ENCODE measurements at regions not wholly inside any gene's neighbourhood (a gene's known extent, or its start where the extent isn't known, plus 50 kb on each side); places are given as distances from the start of the nearest gene placed in this dataset.

- TF ChIP-seq CTCF (IDR thresholded peaks at IDR 0.05; ENCODE audit: insufficient read depth, missing control alignments), result no peak
- no peak for FAIRE-seq
Measured at GRCh38 chr3:187447737-187448136, 79.6 kb downstream of the RTP4 start.

GRCh38 chr3:187445356-187445755 is 77.2 kb downstream of the RTP4 start:
- FAIRE-seq, result no peak
- TF ChIP-seq CTCF (IDR thresholded peaks at IDR 0.05; ENCODE audit: insufficient read depth, missing control alignments), result no peak
- DNase-seq (ENCODE audit: insufficient read length, low spot score), result no peak

More at GRCh38 chr3:187447737-187448136, 79.6 kb downstream of the RTP4 start:
- DNase-seq (ENCODE audit: insufficient read length, low spot score), result no peak

DNA sequence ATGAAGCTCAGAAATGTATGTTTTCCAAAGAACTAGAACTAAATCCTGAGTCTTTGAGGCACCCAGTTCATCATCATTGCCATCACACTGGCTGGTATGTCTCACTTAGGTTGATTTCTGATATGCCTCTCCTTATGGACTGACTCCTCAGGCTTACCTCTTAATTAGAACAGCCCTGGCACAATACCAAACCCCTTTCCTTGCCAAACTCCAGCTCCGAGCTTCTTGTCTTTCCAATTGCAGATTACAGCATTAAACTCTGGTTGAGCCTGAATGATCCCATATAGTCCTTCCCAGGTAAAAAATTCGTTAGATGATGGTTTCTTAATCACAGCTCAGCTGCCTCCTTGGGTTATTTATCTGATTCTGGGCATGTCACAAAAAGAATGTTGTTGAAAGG is 66.3 kb downstream of the RTP4 start:
- no peak for FAIRE-seq

DNA sequence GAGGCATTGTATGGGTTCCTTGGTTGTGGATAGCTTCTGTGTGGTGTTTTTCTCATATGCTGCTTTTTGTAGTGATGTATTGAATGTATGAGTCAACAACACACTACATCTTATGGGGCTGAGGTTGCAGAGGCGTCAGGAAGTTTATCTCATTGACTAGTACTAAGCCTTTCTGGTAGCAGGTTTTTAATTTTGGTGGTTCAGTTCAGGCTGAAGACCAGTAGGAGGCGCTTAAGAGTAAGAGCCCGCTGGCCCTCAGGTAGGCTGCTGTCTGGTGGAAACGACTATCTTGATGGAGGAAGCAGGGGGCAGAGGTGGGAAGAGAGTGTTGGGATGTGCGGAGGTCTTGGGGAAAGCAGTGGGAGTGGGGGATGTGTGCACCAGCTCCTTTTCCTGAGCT is 62.4 kb downstream of the RTP4 start:
- no peak for TF ChIP-seq CTCF (IDR thresholded peaks at IDR 0.05; ENCODE audit: insufficient read depth, missing control alignments)
- DNase-seq (ENCODE audit: insufficient read length, low spot score), result no peak
- FAIRE-seq, result no peak

More for the DNA sequence above, 66.3 kb downstream of the RTP4 start:
- TF ChIP-seq CTCF (IDR thresholded peaks at IDR 0.05; ENCODE audit: insufficient read depth, missing control alignments), result no peak
- DNase-seq (ENCODE audit: insufficient read length, low spot score), result no peak

Data from D721Med (cell line).